Rectal smooth muscle tissue (tissue), 1 donor: ENCODE measurements at regions not wholly inside any gene's neighbourhood (a gene's known extent, or its start where the extent isn't known, plus 50 kb on each side); places are given as distances from the start of the nearest gene placed in this dataset.

ENCODE experiments used
- H3K27ac ChIP-seq: one replicate; pipeline ENCODE4 v1.7.0; 2013; ENCODE audit warnings: low read depth, low read length, inconsistent platforms
- H3K27me3 ChIP-seq: one replicate; pipeline ENCODE4 v1.7.0; 2013; ENCODE audit warnings: low read length; ENCODE audit not compliant: control insufficient read depth, insufficient read depth
- H3K36me3 ChIP-seq: one replicate; pipeline ENCODE4 v1.7.0; 2013; ENCODE audit warnings: low read length; ENCODE audit not compliant: control insufficient read depth, insufficient read depth
- H3K4me1 ChIP-seq: one replicate; pipeline ENCODE4 v1.7.0; 2013; ENCODE audit warnings: low read length; ENCODE audit not compliant: control insufficient read depth, insufficient read depth
- H3K4me3 ChIP-seq: one replicate; pipeline ENCODE4 v1.7.0; 2013; ENCODE audit warnings: low read length
- H3K9ac ChIP-seq: one replicate; pipeline ENCODE4 v1.7.0; 2013; ENCODE audit warnings: low read length

DNA sequence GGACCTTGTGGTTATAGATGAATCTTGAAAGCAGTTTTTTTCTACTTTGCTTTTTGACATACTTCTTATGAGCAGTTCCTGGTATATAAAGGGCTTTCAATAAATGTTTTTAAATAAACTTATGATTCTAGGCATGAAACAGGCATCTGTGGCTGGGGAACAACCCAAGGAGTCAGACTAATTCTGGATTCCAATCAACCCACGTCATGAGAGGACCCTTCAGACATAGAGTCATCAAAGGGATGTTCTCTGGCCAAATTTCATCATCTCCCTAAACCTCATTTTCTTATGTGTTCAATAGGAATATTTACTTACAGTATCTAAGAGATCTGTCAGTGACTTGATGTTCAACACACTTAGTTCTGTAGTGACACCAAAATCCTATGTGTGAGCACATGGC lies 243.8 kb upstream of the ZNF462 start:
- H3K27ac ChIP-seq, result no peak overlapping the region
- H3K9ac ChIP-seq, result no peak overlapping the region
- no peak overlapping the region for H3K4me3 ChIP-seq
- H3K4me1 ChIP-seq, result peaks cover 7% of the 10 kb centered on the region
- no peaks in the 10 kb centered on the region for H3K36me3 ChIP-seq
- no peaks in the 10 kb centered on the region for H3K27me3 ChIP-seq

GRCh38 chr9:106620081-106620480 lies 242.9 kb upstream of the ZNF462 start:
- H3K4me3 ChIP-seq, result no peak overlapping the region
- H3K27ac ChIP-seq, result no peak overlapping the region
- no peaks in the 10 kb centered on the region for H3K36me3 ChIP-seq
- H3K27me3 ChIP-seq, result no peaks in the 10 kb centered on the region
- peaks cover 4% of the 10 kb centered on the region for H3K4me1 ChIP-seq
- H3K9ac ChIP-seq, result no peak overlapping the region

GRCh38 chr9:106620866-106621265 lies 242.1 kb upstream of the ZNF462 start:
- Histone ChIP-seq H3K36me3 (no peaks in the 10 kb centered on the region), H3K27me3 (no peaks in the 10 kb centered on the region), H3K4me1 (peaks cover 4% of the 10 kb centered on the region), H3K9ac (no peak overlapping the region), H3K4me3 (no peak overlapping the region), H3K27ac (no peak overlapping the region)

DNA sequence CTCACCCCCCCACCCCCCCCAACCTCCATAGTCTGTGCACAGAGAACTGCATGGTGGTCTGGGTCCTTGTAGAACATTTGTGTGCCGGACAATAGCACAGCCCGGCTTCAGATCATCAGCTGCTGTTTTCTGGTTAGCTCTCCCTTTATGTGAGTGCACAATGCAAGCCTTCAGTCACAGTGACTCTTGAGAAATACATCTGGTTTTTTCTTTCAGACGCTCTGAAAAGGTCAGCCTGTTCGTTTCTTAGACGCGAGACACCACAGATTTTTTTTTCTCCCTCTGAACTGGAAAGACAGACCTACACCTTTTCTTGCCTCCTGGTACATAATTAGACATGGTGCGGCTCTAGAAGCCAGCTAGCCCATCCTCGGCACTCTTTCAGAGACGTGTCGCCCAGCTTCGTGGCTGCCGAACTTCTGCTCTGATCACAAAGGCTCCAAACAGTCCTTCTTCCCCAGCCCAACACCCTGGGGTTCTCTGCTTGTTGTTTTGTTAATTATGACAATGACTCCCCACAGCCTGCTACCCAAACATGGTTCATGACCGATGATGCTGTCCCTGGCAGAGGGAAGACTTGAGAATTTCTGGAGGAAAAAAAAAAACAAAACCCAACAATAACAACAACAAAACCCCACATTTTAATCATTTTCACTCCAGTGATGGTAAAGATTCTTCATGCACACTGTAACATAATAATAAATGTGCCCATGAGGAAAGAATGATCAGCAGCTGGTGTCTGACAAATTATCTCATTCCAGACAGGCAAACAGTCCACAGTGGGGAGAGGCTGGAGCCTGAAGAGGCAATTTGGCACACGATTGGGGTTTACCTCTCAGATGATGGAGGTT lies 241.4 kb upstream of the ZNF462 start:
- H3K27ac ChIP-seq, result peak overlapping the region; percentile 35
- H3K4me3 ChIP-seq, result no peak overlapping the region
- no peaks in the 10 kb centered on the region for H3K36me3 ChIP-seq
- H3K9ac ChIP-seq, result no peak overlapping the region
- peaks cover 2% of the 10 kb centered on the region for H3K4me1 ChIP-seq
- no peaks in the 10 kb centered on the region for H3K27me3 ChIP-seq

DNA sequence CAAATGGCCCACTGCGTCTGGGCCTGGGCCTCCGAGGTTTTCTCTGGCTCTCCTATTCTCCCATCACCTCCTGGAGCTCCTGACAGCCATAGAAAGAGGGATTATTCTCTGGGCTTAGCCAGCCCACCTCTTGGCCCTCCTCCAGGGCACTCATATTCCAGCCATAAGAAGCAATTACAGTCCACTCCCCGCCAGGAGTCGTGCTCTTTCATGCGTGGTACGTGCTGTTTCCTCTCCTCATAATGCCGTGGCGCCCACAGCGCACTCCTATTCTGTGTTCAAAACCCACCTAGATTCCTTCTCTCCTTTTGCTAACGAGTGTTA lies 240.8 kb upstream of the ZNF462 start:
- Histone ChIP-seq H3K9ac (no peak overlapping the region), H3K27ac (no peak overlapping the region), H3K4me3 (no peak overlapping the region), H3K4me1 (peaks cover 2% of the 10 kb centered on the region), H3K36me3 (no peaks in the 10 kb centered on the region), H3K27me3 (no peaks in the 10 kb centered on the region)

DNA sequence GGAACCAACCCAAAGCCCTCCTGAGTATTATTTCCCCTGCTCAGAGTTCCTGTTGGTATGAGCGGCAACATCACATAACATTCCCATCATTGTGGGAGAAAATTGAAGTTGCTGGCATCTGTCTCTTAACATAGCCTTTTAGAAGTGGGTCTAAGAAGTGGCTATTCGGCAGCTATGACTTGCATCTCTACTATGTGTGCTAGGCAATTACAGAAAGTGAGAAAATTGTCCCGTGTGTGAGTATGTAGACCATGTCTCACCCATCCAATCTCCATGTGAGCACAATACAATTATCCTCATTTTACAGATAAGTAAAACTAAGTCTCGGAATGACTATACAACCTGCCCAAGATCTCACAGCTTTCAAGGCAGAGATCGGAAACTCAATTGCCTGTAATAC lies 239.4 kb upstream of the ZNF462 start:
- Histone ChIP-seq H3K27ac (no peak overlapping the region), H3K36me3 (no peaks in the 10 kb centered on the region), H3K4me1 (peaks cover 2% of the 10 kb centered on the region), H3K27me3 (no peaks in the 10 kb centered on the region), H3K4me3 (no peak overlapping the region), H3K9ac (no peak overlapping the region)

GRCh38 chr9:106625259-106625789 lies 237.6 kb upstream of the ZNF462 start:
- Histone ChIP-seq H3K27ac (no peak overlapping the region), H3K36me3 (no peaks in the 10 kb centered on the region), H3K4me1 (peaks cover 2% of the 10 kb centered on the region), H3K27me3 (no peaks in the 10 kb centered on the region), H3K4me3 (no peak overlapping the region), H3K9ac (no peak overlapping the region)

DNA sequence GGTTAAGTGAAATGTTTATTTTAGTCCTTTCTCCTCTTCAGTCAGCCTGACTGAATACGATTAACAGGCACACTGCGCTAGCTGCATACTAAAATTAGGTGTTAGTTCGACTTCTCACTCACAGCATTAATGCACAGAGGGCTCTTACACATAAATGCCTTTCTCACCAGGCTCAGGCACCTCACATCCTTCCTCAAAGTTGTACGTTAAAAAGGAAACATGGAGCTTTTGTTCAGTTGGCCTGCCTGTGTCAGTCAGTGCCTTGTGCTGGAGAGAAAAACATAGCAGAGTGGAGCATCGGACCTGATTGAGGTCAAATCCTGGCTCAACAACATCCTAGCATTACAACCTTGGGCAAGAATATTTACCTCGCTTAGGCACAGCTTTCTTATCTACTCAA lies 236.0 kb upstream of the ZNF462 start:
- Histone ChIP-seq H3K4me1 (no peaks in the 10 kb centered on the region), H3K9ac (no peak overlapping the region), H3K27me3 (no peaks in the 10 kb centered on the region), H3K4me3 (no peak overlapping the region), H3K36me3 (no peaks in the 10 kb centered on the region), H3K27ac (no peak overlapping the region)

- Histone ChIP-seq H3K4me3 (no peak overlapping the region), H3K27ac (no peak overlapping the region), H3K36me3 (no peaks in the 10 kb centered on the region), H3K27me3 (no peaks in the 10 kb centered on the region), H3K4me1 (no peaks in the 10 kb centered on the region), H3K9ac (no peak overlapping the region)
Measured at GRCh38 chr9:106632621-106633020, 230.3 kb upstream of the ZNF462 start.

DNA sequence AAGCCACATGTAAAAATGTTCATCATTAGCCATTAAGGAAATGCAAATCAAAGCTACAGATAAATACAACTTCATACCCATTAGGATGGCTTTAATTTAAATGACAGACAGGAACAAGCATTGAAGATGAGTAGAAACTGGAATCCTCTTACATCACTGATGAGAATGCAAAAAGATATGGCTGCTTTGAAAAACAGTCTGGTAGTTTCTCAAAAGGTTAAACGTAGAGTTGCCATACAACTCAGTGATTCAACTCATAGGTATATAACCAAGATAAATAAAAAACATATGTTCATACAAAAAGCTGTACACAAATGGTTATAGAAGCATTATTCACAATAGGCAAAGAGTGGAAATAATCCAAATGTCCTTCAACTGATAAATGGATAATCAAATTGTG lies 228.8 kb upstream of the ZNF462 start:
- Histone ChIP-seq H3K36me3 (no peaks in the 10 kb centered on the region), H3K9ac (no peak overlapping the region), H3K4me3 (no peak overlapping the region), H3K4me1 (no peaks in the 10 kb centered on the region), H3K27me3 (no peaks in the 10 kb centered on the region), H3K27ac (no peak overlapping the region)

DNA sequence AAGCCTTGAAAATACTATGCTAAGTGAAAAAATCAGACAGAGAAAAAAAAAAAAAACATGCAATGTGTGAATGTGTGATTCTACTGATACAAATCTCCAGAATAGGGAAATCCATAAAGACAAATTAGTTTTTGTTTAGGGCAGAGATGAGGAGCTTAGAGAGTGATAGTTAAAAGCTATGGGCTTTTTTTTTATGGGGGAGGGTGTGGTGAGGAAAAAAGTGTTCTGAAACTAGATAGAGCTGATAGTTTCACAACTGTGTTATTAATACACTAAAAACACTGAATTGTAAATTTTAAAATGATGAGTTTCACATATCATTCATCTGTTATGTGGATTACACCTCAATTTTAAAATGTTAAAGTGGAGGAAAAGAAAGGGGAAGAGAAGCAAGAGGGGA lies 228.3 kb upstream of the ZNF462 start:
- no peaks in the 10 kb centered on the region for H3K4me1 ChIP-seq
- H3K27ac ChIP-seq, result no peak overlapping the region
- H3K4me3 ChIP-seq, result no peak overlapping the region
- no peaks in the 10 kb centered on the region for H3K27me3 ChIP-seq
- no peaks in the 10 kb centered on the region for H3K36me3 ChIP-seq
- H3K9ac ChIP-seq, result no peak overlapping the region

GRCh38 chr9:106637486-106637885 lies 225.5 kb upstream of the ZNF462 start:
- no peak overlapping the region for H3K9ac ChIP-seq
- H3K27ac ChIP-seq, result no peak overlapping the region
- no peaks in the 10 kb centered on the region for H3K4me1 ChIP-seq

GRCh38 chr9:106639873-106640568 lies 222.9 kb upstream of the ZNF462 start:
- Histone ChIP-seq H3K4me1 (no peaks in the 10 kb centered on the region), H3K27me3 (no peaks in the 10 kb centered on the region)

More at GRCh38 chr9:106637486-106637885, 225.5 kb upstream of the ZNF462 start:
- H3K4me3 ChIP-seq, result no peak overlapping the region
- H3K27me3 ChIP-seq, result no peaks in the 10 kb centered on the region
- no peaks in the 10 kb centered on the region for H3K36me3 ChIP-seq

More at GRCh38 chr9:106639873-106640568, 222.9 kb upstream of the ZNF462 start:
- no peak overlapping the region for H3K9ac ChIP-seq
- H3K36me3 ChIP-seq, result no peaks in the 10 kb centered on the region
- H3K4me3 ChIP-seq, result no peak overlapping the region
- no peak overlapping the region for H3K27ac ChIP-seq
